IMR-90 (cell line): ENCODE measurements at regions not wholly inside any gene's neighbourhood (a gene's known extent, or its start where the extent isn't known, plus 50 kb on each side); places are given as distances from the start of the nearest gene placed in this dataset.

Experiments used
- ATAC-seq: fragments of 200-7000 bp; cut with Tn5 transposase; 2 replicates; pipeline ENCODE4 v1.9.1; 2020; ENCODE audit warnings: low read depth, mild to moderate bottlenecking, moderate library complexity
- BruUV-seq: library from RNA; stranded (reverse); fragments of 400-500 nt; replicated peaks from 2 replicates; lab custom pipeline; 2021; lab: Mats Ljungman, UMichigan
- CTCF ChIA-PET: fragments of 300-600 bp; formaldehyde crosslinking; extraction: SDS; loops from one replicate; lab custom pipeline; 2021; ENCODE audit warnings: antibody characterized with exemption; lab: Yijun Ruan, JAX
- POLR2A ChIA-PET: fragments of 300-600 bp; sonication (Branson Sonifier 250); formaldehyde crosslinking; loops from one replicate; lab custom pipeline; 2022; ENCODE audit warnings: antibody characterized with exemption; ENCODE audit not compliant: unreplicated experiment; lab: Charles Lee
- DNase-seq: peaks from one replicate; pipeline ENCODE4 v3.0.0; 2013
- H2AFZ ChIP-seq: replicated peaks from 2 replicates; pipeline ENCODE3; 2013; ENCODE audit warnings: low read length, mild to moderate bottlenecking; ENCODE audit not compliant: poor library complexity
- H2AK5ac ChIP-seq: 2 replicates; pipeline ENCODE4 v1.6.1; 2013; ENCODE audit warnings: low read depth, low read length, inconsistent platforms
- H2AK9ac ChIP-seq: replicated peaks from 2 replicates; pipeline ENCODE3; 2013; ENCODE audit warnings: mild to moderate bottlenecking, low read depth, low read length, moderate library complexity; ENCODE audit not compliant: poor library complexity
- H2BK120ac ChIP-seq: 2 replicates; pipeline ENCODE4 v1.6.1; 2013; ENCODE audit warnings: low read depth, low read length, inconsistent platforms
- H2BK15ac ChIP-seq: 3 replicates; pipeline ENCODE4 v1.6.1; 2013; ENCODE audit warnings: low read depth, low read length, inconsistent platforms
- H2BK20ac ChIP-seq: 2 replicates; pipeline ENCODE4 v1.6.1; 2013; ENCODE audit warnings: low read depth, mild to moderate bottlenecking, inconsistent platforms, low read length, moderate library complexity
- H2BK5ac ChIP-seq: 2 replicates; pipeline ENCODE4 v1.6.1; 2013; ENCODE audit warnings: mild to moderate bottlenecking, low read depth, low read length, inconsistent platforms; ENCODE audit not compliant: poor library complexity, severe bottlenecking
- H3K14ac ChIP-seq: replicated peaks from 2 replicates; pipeline ENCODE4 v1.6.1; 2013; ENCODE audit warnings: low read depth, low read length, inconsistent platforms
- H3K18ac ChIP-seq: 2 replicates; pipeline ENCODE4 v1.6.1; 2013; ENCODE audit warnings: low read depth, low read length, control low read depth
- H3K23ac ChIP-seq: 2 replicates; pipeline ENCODE4 v1.6.1; 2013; ENCODE audit warnings: low read depth, low read length, inconsistent platforms
- H3K27ac ChIP-seq: 2 replicates; pipeline ENCODE4 v1.5.1; 2013; ENCODE audit warnings: mild to moderate bottlenecking, control low read depth, low read length; ENCODE audit not compliant: insufficient read depth
- H3K27me3 ChIP-seq: 2 replicates; pipeline ENCODE4 v1.6.1; 2013; ENCODE audit warnings: low read length; ENCODE audit not compliant: control insufficient read depth, insufficient read depth
- H3K36me3 ChIP-seq: 2 replicates; pipeline ENCODE4 v1.6.1; 2013; ENCODE audit warnings: low read length, mixed read lengths; ENCODE audit not compliant: control insufficient read depth, insufficient read depth
- H3K4ac ChIP-seq: 2 replicates; pipeline ENCODE4 v1.6.1; 2013; ENCODE audit warnings: low read depth, low read length, inconsistent platforms
- H3K4me1 ChIP-seq: 2 replicates; pipeline ENCODE4 v1.6.1; 2013; ENCODE audit warnings: low read length, mixed read lengths; ENCODE audit not compliant: control insufficient read depth, insufficient read depth
- H3K4me2 ChIP-seq: 2 replicates; pipeline ENCODE4 v1.6.1; 2013; ENCODE audit warnings: low read depth, mild to moderate bottlenecking, control low read depth, low read length, moderate library complexity
- H3K4me3 ChIP-seq: 2 replicates; pipeline ENCODE4 v1.5.1; 2013; ENCODE audit warnings: low read depth, mild to moderate bottlenecking, control low read depth, low read length, moderate library complexity; ENCODE audit not compliant: insufficient read depth
- H3K56ac ChIP-seq: 2 replicates; pipeline ENCODE4 v1.6.1; 2013; ENCODE audit warnings: low read length, inconsistent platforms; ENCODE audit not compliant: insufficient read depth; ENCODE audit errors: extremely low read depth
- H3K79me1 ChIP-seq, 2 experiments: 2 replicates each; pipeline ENCODE4 v1.6.1; 2013; ENCODE audit warnings: low read length in 2 of 2, inconsistent platforms in 1 of 2, low read depth in 1 of 2
- H3K9ac ChIP-seq: 2 replicates; pipeline ENCODE4 v1.6.1; 2013; ENCODE audit warnings: low read depth, low read length, control low read depth
- H3K9me1 ChIP-seq: 2 replicates; pipeline ENCODE4 v1.6.1; 2013; ENCODE audit warnings: low read length, inconsistent platforms; ENCODE audit not compliant: insufficient read depth
- H3K9me3 ChIP-seq: 2 replicates; pipeline ENCODE4 v1.6.1; 2013; ENCODE audit warnings: low read length; ENCODE audit not compliant: control insufficient read depth, insufficient read depth
- H4K20me1 ChIP-seq: 2 replicates; pipeline ENCODE4 v1.6.1; 2013; ENCODE audit warnings: low read length, inconsistent platforms; ENCODE audit not compliant: insufficient read depth
- H4K5ac ChIP-seq: 2 replicates; pipeline ENCODE4 v1.6.1; 2013; ENCODE audit warnings: mild to moderate bottlenecking, low read depth, low read length, control low read depth
- H4K8ac ChIP-seq, 2 experiments: 2 replicates each; pipeline ENCODE4 v1.6.1; 2013; ENCODE audit warnings: low read depth in 2 of 2, low read length in 2 of 2, control low read depth in 1 of 2, inconsistent platforms in 1 of 2
- H4K91ac ChIP-seq: 2 replicates; pipeline ENCODE4 v1.6.1; 2013; ENCODE audit warnings: low read depth, low read length, inconsistent platforms; ENCODE audit not compliant: insufficient read depth
- CEBPB ChIP-seq: IDR thresholded peaks from 2 replicates; pipeline ENCODE4 v1.6.1; 2012; ENCODE audit warnings: low read depth, low read length, improper control_type of control experiment
- CHD1 ChIP-seq: IDR thresholded peaks from 2 replicates; pipeline ENCODE4 v1.6.1; 2012; ENCODE audit warnings: low read depth, low read length, improper control_type of control experiment
- MAFK ChIP-seq: IDR thresholded peaks from 2 replicates; pipeline ENCODE4 v1.6.1; 2012; ENCODE audit warnings: low read depth, low read length, improper control_type of control experiment
- MXI1 ChIP-seq: IDR thresholded peaks from 2 replicates; pipeline ENCODE4 v1.6.1; 2012; ENCODE audit warnings: low read depth, mild to moderate bottlenecking, low read length, moderate library complexity, borderline replicate concordance
- NFE2L2 ChIP-seq: fragments of 150-350 bp; IDR thresholded peaks from 2 replicates; pipeline ENCODE4 v1.6.1; 2016; ENCODE audit warnings: low read depth, mild to moderate bottlenecking, low read length
- POLR2A ChIP-seq: IDR thresholded peaks from 2 replicates; pipeline ENCODE4 v1.6.1; 2012; ENCODE audit warnings: mild to moderate bottlenecking, low read depth, low read length
- RFX5 ChIP-seq: IDR thresholded peaks from 2 replicates; pipeline ENCODE4 v1.8.0; 2012; ENCODE audit warnings: low read depth, mild to moderate bottlenecking, low read length, moderate library complexity
- WGBS, 2 experiments: methylation state at CpG; one replicate each; pipeline versions ENCODE4 v1.1.5 to v1.1.7; 2013; ENCODE audit warnings: missing lambda C conversion rate in 2 of 2; ENCODE audit not compliant: insufficient read length in 1 of 2; ENCODE audit errors: extremely low coverage in 2 of 2; 5-methylcytosine and 5-hydroxymethylcytosine counted together
- dilution Hi-C: fragments of 300-500 bp; cut with HindIII; formaldehyde crosslinking; loops from one replicate; pipeline ENCODE4 v1.14.3; 2018; ENCODE audit warnings: low sequenced_read_pairs; ENCODE audit not compliant: unreplicated experiment
- in situ Hi-C: fragments of 300-500 bp; cut with MboI; formaldehyde crosslinking; loops from 3 replicates; pipeline ENCODE4 v1.14.3; 2019; ENCODE audit warnings: low sequenced_read_pairs, inconsistent platforms, mixed read lengths
- intact Hi-C: fragments of 100-400 bp; cut with micrococcal nuclease; formaldehyde crosslinking; loops from 2 replicates; pipeline ENCODE4 v1.10.0; 2022
- TF ChIP-seq, protein P1 (sequence below): fragments of 150-350 bp; IDR thresholded peaks from 2 replicates; pipeline ENCODE4 v1.6.1; 2016; ENCODE audit warnings: low read depth, mild to moderate bottlenecking, low read length, moderate library complexity, borderline replicate concordance
- TF ChIP-seq, protein P2 (sequence below): conservative IDR thresholded peaks from 2 replicates; pipeline ENCODE4 v1.5.1; 2012; ENCODE audit warnings: mild to moderate bottlenecking, low read depth, low read length, improper control_type of control experiment

DNA sequence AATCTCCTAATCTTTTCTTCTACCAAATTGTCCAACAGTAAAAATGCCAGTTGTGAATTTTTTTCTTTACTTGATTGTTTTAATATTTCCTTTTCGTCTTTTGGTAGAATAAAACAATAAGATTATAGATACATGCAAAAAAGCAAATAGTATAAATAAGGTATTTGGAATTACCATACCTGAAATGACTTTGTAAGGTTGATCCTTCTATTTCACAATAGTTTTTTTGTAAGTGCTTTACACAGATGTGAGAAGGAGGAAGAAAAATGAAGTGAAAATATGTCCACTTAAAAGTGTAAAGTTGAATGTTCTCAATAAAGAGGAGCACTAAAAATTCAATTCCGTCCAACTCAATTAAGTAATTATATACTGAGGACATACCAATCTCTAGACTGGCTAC is 457.6 kb downstream of the UTRN start:
- DNase-seq (no peak), ATAC-seq (no peak)
- Histone ChIP-seq H2BK5ac (no peak overlapping the region), H3K9me3 (no peaks in the 10 kb centered on the region), H3K14ac (no peak overlapping the region), H2AK9ac (no peak overlapping the region), H3K9ac (no peak overlapping the region), H3K27me3 (no peaks in the 10 kb centered on the region), H3K36me3 (no peaks in the 10 kb centered on the region), H2AK5ac (no peak overlapping the region), H3K23ac (no peak overlapping the region), H3K4me1 (peaks cover 2% of the 10 kb centered on the region; the same call in 1 of the 2 replicates), H4K91ac (no peak overlapping the region), H4K8ac (no peak overlapping the region), H3K4me3 (no peak overlapping the region), H3K18ac (no peak overlapping the region), H3K4me2 (no peak overlapping the region), H4K20me1 (no peaks in the 10 kb centered on the region), H2BK120ac (no peak overlapping the region), H3K79me1 (no peaks in the 10 kb centered on the region), H2BK15ac (no peak overlapping the region), H4K5ac (no peak overlapping the region), H3K56ac (no peak overlapping the region), H2AFZ (no peak overlapping the region), H2BK20ac (no peak overlapping the region), H3K4ac (no peak overlapping the region), H3K27ac (no peak overlapping the region), H3K9me1 (no peaks in the 10 kb centered on the region)
- dilution Hi-C loops (no loop called here), in situ Hi-C loops (no loop called here), intact Hi-C loops (no loop called here)
- no TSS peak for BruUV-seq
- no CpG with 5 or more reads among the region's 2 CpGs for WGBS, 2 experiments
- CTCF ChIA-PET = no interaction called here
- TF ChIP-seq, protein P1, sequence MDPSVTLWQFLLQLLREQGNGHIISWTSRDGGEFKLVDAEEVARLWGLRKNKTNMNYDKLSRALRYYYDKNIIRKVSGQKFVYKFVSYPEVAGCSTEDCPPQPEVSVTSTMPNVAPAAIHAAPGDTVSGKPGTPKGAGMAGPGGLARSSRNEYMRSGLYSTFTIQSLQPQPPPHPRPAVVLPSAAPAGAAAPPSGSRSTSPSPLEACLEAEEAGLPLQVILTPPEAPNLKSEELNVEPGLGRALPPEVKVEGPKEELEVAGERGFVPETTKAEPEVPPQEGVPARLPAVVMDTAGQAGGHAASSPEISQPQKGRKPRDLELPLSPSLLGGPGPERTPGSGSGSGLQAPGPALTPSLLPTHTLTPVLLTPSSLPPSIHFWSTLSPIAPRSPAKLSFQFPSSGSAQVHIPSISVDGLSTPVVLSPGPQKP = no peak
- TF ChIP-seq, protein P2, sequence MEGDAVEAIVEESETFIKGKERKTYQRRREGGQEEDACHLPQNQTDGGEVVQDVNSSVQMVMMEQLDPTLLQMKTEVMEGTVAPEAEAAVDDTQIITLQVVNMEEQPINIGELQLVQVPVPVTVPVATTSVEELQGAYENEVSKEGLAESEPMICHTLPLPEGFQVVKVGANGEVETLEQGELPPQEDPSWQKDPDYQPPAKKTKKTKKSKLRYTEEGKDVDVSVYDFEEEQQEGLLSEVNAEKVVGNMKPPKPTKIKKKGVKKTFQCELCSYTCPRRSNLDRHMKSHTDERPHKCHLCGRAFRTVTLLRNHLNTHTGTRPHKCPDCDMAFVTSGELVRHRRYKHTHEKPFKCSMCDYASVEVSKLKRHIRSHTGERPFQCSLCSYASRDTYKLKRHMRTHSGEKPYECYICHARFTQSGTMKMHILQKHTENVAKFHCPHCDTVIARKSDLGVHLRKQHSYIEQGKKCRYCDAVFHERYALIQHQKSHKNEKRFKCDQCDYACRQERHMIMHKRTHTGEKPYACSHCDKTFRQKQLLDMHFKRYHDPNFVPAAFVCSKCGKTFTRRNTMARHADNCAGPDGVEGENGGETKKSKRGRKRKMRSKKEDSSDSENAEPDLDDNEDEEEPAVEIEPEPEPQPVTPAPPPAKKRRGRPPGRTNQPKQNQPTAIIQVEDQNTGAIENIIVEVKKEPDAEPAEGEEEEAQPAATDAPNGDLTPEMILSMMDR = no peak
- TF ChIP-seq NFE2L2 = no peak
- no peak for TF ChIP-seq RFX5
- no peak for TF ChIP-seq MAFK
- no peak for TF ChIP-seq CHD1
- TF ChIP-seq POLR2A = no peak
- TF ChIP-seq CEBPB = peak; percentile 67
- TF ChIP-seq MXI1 = no peak
- POLR2A ChIA-PET = no interaction called here
